BJ (cell line): ENCODE measurements at regions not wholly inside any gene's neighbourhood (a gene's known extent, or its start where the extent isn't known, plus 50 kb on each side); places are given as distances from the start of the nearest gene placed in this dataset. TPM values are rescaled to one million over a fixed set of nuclear protein-coding genes. Genes with fewer than 3 reads are reported as not detected.

ENCODE experiments used
- CTCF ChIA-PET: fragments of 350-600 bp; formaldehyde crosslinking; extraction: SDS; loops from one replicate; lab custom pipeline; 2021; ENCODE audit warnings: antibody characterized with exemption, inconsistent platforms; lab: Yijun Ruan, JAX
- POLR2A ChIA-PET: fragments of 300-600 bp; sonication (Branson Sonifier 250); formaldehyde crosslinking; extraction: SDS; loops from one replicate; lab custom pipeline; 2021; ENCODE audit warnings: antibody characterized with exemption; lab: Charles Lee
- DNase-seq: peaks from one replicate; pipeline ENCODE4 v3.0.0-alpha.2; 2011; ENCODE audit warnings: low read depth
- H3K27me3 ChIP-seq: 2 replicates; pipeline ENCODE4 v1.6.0; 2011; ENCODE audit warnings: low read length; ENCODE audit not compliant: control insufficient read depth, insufficient read depth
- H3K36me3 ChIP-seq: 2 replicates; pipeline ENCODE4 v1.5.1; 2011; ENCODE audit warnings: low read length; ENCODE audit not compliant: control insufficient read depth, insufficient read depth
- H3K4me3 ChIP-seq: 2 replicates; pipeline ENCODE4 v1.5.1; 2011; ENCODE audit warnings: low read depth, mild to moderate bottlenecking, control low read depth, low read length
- CTCF ChIP-seq: IDR thresholded peaks from 2 replicates; pipeline ENCODE4 v1.5.1; 2011; ENCODE audit warnings: low read depth, mild to moderate bottlenecking, control low read depth, inconsistent platforms, low read length, moderate library complexity; ENCODE audit not compliant: insufficient read depth
- small RNA-seq: library from RNA; depleted of rRNA; stranded (forward); fragments of <200 nt; gene quantifications from one replicate; pipeline ENCODE3, GENCODE V24; 2012; ENCODE audit warnings: low replicate concordance, low read depth; ENCODE audit not compliant: insufficient read length

- CTCF ChIA-PET: interaction anchor here (1.8 kb wide), 1 partner anchor 50 kb away, joined by 6 read pairs; no protein-coding TSS in a partner anchor
- TF ChIP-seq CTCF: no peak
- POLR2A ChIA-PET: no interaction called here
Measured at GRCh38 chr18:70382992-70383717, 94.3 kb downstream of the SOCS6 start.

GRCh38 chr18:70382017-70382416 lies 93.2 kb downstream of the SOCS6 start:
- no peak overlapping the region for H3K4me3 ChIP-seq
- no peak for TF ChIP-seq CTCF
- ChIA-PET CTCF (interaction anchor here (0.5 to 1.8 kb wide), 3 partner anchors 15 to 51 kb away, joined by 3 to 6 read pairs (median 3); no protein-coding TSS in a partner anchor), POLR2A (interaction anchor here (0.6 kb wide), 1 partner anchor 17 kb away, joined by 4 read pairs; no protein-coding TSS in a partner anchor)
- no peak for DNase-seq
- H3K27me3 ChIP-seq: no peaks in the 10 kb centered on the region
- H3K36me3 ChIP-seq: no peaks in the 10 kb centered on the region

More at GRCh38 chr18:70382992-70383717, 94.3 kb downstream of the SOCS6 start:
- Histone ChIP-seq H3K27me3 (no peaks in the 10 kb centered on the region), H3K4me3 (no peak overlapping the region), H3K36me3 (no peaks in the 10 kb centered on the region)
- DNase-seq: no peak

GRCh38 chr18:70380915-70381896 lies 92.4 kb downstream of the SOCS6 start:
- H3K27me3 ChIP-seq: no peaks in the 10 kb centered on the region
- no peak for TF ChIP-seq CTCF
- H3K4me3 ChIP-seq: no peak overlapping the region
- CTCF ChIA-PET: interaction anchor here (1.8 kb wide), 1 partner anchor 52 kb away, joined by 6 read pairs; no protein-coding TSS in a partner anchor
- POLR2A ChIA-PET: no interaction called here
- H3K36me3 ChIP-seq: no peaks in the 10 kb centered on the region
- no peak for DNase-seq

Small RNAs in the stretch of these regions (small RNA-seq; reads per million reads assigned to genes)
- not detected for gene RN7SL795P
